Nephron (organoid): ENCODE measurements at regions not wholly inside any gene's neighbourhood (a gene's known extent, or its start where the extent isn't known, plus 50 kb on each side); places are given as distances from the start of the nearest gene placed in this dataset.

Source experiments
- H3K27ac Mint-ChIP-seq, 3 experiments: 2 replicates each; pipeline ENCODE4 v1.8.0; 2020; ENCODE audit warnings: mixed read lengths in 3 of 3, mild to moderate bottlenecking in 2 of 3, moderate library complexity in 1 of 3
- H3K27me3 Mint-ChIP-seq: 2 replicates; pipeline ENCODE4 v1.8.0; 2021; ENCODE audit warnings: low read depth, mild to moderate bottlenecking, moderate library complexity, mixed read lengths
- H3K36me3 Mint-ChIP-seq: 2 replicates; pipeline ENCODE4 v1.8.0; 2020; ENCODE audit warnings: low read depth, mixed read lengths
- H3K4me1 Mint-ChIP-seq: 2 replicates; pipeline ENCODE4 v1.8.0; 2020; ENCODE audit warnings: mixed read lengths
- H3K4me3 Mint-ChIP-seq, 3 experiments: 2 replicates each; pipeline ENCODE4 v1.8.0; 2020; ENCODE audit warnings: mild to moderate bottlenecking in 3 of 3, mixed read lengths in 3 of 3, moderate library complexity in 2 of 3
- H3K9me3 Mint-ChIP-seq: 2 replicates; pipeline ENCODE4 v1.8.0; 2020; ENCODE audit warnings: mixed read lengths
- CTCF ChIP-seq, 3 experiments: fragments of 200-600 bp; sonication (generic); IDR thresholded peaks; one replicate each; pipeline ENCODE4 v1.5.0; 2021; ENCODE audit warnings: antibody characterized with exemption in 3 of 3; ENCODE audit not compliant: unreplicated experiment in 3 of 3

DNA sequence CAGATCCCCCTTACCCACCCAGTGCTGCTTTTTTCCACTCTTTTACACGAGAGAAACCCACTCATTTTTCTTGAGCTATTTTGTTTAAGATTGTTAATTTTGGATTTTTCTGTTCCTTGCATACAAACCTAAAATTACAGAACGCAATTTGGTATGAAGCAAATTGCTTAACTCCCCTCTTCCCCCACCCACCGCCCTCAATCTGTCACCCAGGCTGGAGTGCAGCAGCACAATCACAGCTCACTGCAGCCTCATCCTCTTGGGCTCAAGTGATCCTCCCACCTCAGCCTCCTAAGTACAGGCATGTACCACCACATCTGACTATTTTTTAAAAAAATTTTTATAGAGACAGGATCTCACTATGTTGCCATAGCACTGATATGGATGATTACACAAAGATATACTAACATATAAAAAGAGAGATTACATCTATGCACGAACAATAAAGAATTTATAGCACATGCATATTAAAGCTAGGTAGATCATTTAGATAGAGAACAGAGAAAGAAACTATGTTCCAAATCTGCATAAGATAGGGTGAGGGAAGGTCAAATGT, 203.6 kb downstream of the PIK3R1 start:
- no peak for TF ChIP-seq CTCF (IDR thresholded peaks at IDR 0.05; ENCODE audit: unreplicated experiment in 3 of 3)
- Mint-ChIP-seq H3K4me1 (peaks cover 79% of the 10 kb centered on the region), H3K36me3 (no peaks in the 10 kb centered on the region)

DNA sequence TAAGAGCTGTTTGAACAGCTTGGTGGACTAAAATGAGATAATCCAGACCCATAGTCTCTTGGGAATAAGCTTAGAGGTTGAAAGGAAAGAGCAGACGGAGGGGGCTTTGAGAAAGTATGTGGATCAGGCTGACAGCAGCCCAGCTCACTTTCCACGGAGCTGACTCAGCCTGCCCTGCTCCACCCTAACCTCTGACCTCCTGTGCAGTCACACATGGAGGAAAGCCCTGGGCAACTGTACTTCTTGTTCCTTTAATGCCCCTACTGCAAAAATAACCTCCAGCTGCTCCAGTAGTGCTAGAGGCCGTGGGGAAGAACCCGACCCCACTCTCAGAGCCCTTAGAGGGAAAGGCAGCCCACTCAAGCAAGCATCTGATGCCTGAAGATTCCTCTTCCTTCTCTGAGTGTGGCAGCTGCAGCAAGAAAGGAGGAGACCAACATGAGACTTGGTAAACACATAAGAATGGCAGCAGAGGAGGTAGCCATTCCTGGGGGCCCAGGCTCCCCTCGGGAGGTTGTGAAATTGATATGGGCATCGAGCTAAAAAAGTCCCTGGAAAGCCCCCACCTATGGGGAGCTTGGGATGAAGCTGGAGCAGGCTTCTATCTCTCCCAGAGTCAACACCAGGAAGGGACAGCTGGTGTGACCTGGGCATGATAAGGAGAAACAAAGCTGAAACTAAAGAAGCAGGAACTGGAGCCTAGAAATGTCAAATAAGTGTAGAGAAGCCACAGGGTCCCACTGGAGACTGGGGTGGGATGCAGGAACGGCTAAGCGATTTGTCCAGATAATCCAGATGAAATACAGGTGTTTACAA, 204.3 kb downstream of the PIK3R1 start:
- no peaks in the 10 kb centered on the region for H3K9me3 Mint-ChIP-seq
- no peaks in the 10 kb centered on the region for H3K27me3 Mint-ChIP-seq
- H3K4me1 Mint-ChIP-seq: peaks cover 79% of the 10 kb centered on the region
- peak overlapping the region; percentile 26 to 48 (median 48) for H3K27ac Mint-ChIP-seq
- TF ChIP-seq CTCF (IDR thresholded peaks at IDR 0.05; ENCODE audit: unreplicated experiment in 3 of 3): no peak
- peak overlapping the region in 1 of 3 experiments; percentile 21 for H3K4me3 Mint-ChIP-seq
- H3K36me3 Mint-ChIP-seq: no peaks in the 10 kb centered on the region

More for the DNA sequence above, 203.6 kb downstream of the PIK3R1 start:
- no peaks in the 10 kb centered on the region for H3K27me3 Mint-ChIP-seq
- H3K4me3 Mint-ChIP-seq: no peak overlapping the region
- H3K27ac Mint-ChIP-seq: peak overlapping the region; percentile 26 to 73 (median 71)
- H3K9me3 Mint-ChIP-seq: no peaks in the 10 kb centered on the region

- Mint-ChIP-seq H3K27me3 (no peaks in the 10 kb centered on the region), H3K4me3 (no peak overlapping the region), H3K9me3 (no peaks in the 10 kb centered on the region), H3K36me3 (no peaks in the 10 kb centered on the region), H3K27ac (peak overlapping the region; percentile 26 to 48 (median 48)), H3K4me1 (peaks cover 75% of the 10 kb centered on the region)
- TF ChIP-seq CTCF (IDR thresholded peaks at IDR 0.05; ENCODE audit: unreplicated experiment in 3 of 3): no peak
Observed at GRCh38 chr5:68420476-68421344, 205.2 kb downstream of the PIK3R1 start.

- Mint-ChIP-seq H3K9me3 (no peaks in the 10 kb centered on the region), H3K27me3 (peaks cover under 1% of the 10 kb centered on the region), H3K36me3 (no peaks in the 10 kb centered on the region), H3K4me3 (no peak overlapping the region), H3K27ac (peak overlapping the region; percentile 2 to 26 (median 8)), H3K4me1 (peaks cover 68% of the 10 kb centered on the region)
- no peak for TF ChIP-seq CTCF (IDR thresholded peaks at IDR 0.05; ENCODE audit: unreplicated experiment in 3 of 3)
Observed at GRCh38 chr5:68421485-68422220, 206.1 kb downstream of the PIK3R1 start.

DNA sequence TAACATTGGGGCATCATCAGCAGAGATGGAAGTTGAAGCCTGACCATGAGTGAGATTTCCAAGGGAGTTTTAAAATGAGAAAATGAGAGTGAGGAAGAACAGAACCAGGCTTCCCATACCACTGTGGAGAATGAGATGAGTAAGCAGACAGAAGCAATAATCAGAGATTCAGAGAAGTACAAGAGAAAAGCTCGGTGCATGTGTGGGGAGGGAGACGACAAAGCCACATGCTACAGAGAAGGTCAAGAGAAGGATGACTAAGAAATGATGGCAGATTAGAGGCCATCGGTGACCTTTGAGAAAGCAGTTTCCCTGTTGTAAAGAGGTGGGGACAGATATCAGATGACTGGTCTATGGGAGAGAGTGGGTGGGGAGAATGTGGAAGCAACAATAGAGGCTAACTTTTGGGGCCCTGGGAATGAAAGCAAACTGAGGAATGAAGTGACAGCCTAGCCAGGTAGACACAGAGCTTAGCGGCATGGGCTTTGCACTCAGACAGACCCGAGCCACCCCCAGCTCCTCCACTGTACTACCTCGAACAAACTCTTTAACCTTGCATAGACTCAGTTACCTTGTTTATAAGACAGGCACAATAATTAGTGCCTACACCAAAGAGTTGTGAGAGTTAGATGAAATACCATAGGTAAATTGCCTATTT, 207.7 kb downstream of the PIK3R1 start:
- Mint-ChIP-seq H3K36me3 (no peaks in the 10 kb centered on the region), H3K4me1 (peaks cover 66% of the 10 kb centered on the region), H3K27ac (peak overlapping the region in 1 of 3 experiments; percentile 29), H3K27me3 (peaks cover 3% of the 10 kb centered on the region), H3K9me3 (no peaks in the 10 kb centered on the region), H3K4me3 (no peak overlapping the region)
- TF ChIP-seq CTCF (IDR thresholded peaks at IDR 0.05; ENCODE audit: unreplicated experiment in 3 of 3): no peak
